ENCODE measurements at regions not wholly inside any gene's neighbourhood (a gene's known extent, or its start where the extent isn't known, plus 50 kb on each side); places are given as distances from the start of the nearest gene placed in this dataset.

DNA sequence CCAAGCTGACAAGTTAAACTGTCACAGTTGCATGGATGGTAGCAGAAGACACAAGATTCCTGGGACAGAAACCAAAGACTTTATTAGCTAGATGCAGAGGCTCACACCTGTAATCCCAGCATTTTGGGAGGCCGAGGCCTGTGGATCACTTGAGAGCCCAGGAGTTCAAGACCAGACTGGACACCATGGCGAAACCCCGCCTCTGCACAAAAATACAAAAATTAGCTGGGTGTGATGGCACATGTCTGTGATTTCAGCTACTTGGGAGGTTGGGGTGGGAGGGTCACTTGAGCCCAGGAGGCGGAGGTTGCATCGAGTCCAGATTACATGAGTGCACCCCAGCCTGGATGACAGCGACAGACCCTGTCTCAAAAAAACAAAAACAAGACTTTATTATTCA is 346.6 kb downstream of the IRS2 start:
- H3K27me3 ChIP-seq (ENCODE audit: control insufficient read depth, insufficient read depth, low read length), result no peaks in the 10 kb centered on the region
- no peaks in the 10 kb centered on the region for H3K36me3 ChIP-seq (ENCODE audit: control insufficient read depth, insufficient read depth, low read length)
- TF ChIP-seq, protein P1, sequence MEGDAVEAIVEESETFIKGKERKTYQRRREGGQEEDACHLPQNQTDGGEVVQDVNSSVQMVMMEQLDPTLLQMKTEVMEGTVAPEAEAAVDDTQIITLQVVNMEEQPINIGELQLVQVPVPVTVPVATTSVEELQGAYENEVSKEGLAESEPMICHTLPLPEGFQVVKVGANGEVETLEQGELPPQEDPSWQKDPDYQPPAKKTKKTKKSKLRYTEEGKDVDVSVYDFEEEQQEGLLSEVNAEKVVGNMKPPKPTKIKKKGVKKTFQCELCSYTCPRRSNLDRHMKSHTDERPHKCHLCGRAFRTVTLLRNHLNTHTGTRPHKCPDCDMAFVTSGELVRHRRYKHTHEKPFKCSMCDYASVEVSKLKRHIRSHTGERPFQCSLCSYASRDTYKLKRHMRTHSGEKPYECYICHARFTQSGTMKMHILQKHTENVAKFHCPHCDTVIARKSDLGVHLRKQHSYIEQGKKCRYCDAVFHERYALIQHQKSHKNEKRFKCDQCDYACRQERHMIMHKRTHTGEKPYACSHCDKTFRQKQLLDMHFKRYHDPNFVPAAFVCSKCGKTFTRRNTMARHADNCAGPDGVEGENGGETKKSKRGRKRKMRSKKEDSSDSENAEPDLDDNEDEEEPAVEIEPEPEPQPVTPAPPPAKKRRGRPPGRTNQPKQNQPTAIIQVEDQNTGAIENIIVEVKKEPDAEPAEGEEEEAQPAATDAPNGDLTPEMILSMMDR (IDR thresholded peaks at IDR 0.05; ENCODE audit: insufficient read depth, low read length, poor library complexity, severe bottlenecking), result no peak
- H3K4me3 ChIP-seq (ENCODE audit: low read depth, low read length), result no peak overlapping the region
- DNase-seq (ENCODE audit: low read depth), result no peak

DNA sequence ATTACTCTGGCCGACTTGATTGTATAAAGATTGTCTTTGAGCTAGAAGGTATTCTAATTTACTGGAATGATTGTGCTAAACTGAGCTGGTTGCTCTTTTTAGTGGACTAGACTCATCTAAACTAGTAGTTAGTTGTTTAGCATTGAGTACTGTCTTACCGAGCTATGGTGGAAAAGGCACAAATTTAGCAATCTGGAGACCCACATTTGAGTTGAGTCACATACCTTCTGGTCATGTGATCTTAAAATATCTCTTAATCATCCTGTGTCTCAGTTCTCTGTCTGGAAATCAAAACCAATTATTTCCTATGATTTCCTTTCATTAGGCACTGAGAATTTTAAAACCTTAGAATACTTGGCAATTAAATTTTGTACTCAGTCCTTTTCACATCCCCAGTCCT is 349.5 kb downstream of the IRS2 start:
- DNase-seq (ENCODE audit: low read depth), result no peak
- TF ChIP-seq, protein P1 (IDR thresholded peaks at IDR 0.05; ENCODE audit: insufficient read depth, low read length, poor library complexity, severe bottlenecking), result no peak
- H3K36me3 ChIP-seq (ENCODE audit: control insufficient read depth, insufficient read depth, low read length), result no peaks in the 10 kb centered on the region
- no peak overlapping the region for H3K4me3 ChIP-seq (ENCODE audit: low read depth, low read length)
- no peaks in the 10 kb centered on the region for H3K27me3 ChIP-seq (ENCODE audit: control insufficient read depth, insufficient read depth, low read length)

DNA sequence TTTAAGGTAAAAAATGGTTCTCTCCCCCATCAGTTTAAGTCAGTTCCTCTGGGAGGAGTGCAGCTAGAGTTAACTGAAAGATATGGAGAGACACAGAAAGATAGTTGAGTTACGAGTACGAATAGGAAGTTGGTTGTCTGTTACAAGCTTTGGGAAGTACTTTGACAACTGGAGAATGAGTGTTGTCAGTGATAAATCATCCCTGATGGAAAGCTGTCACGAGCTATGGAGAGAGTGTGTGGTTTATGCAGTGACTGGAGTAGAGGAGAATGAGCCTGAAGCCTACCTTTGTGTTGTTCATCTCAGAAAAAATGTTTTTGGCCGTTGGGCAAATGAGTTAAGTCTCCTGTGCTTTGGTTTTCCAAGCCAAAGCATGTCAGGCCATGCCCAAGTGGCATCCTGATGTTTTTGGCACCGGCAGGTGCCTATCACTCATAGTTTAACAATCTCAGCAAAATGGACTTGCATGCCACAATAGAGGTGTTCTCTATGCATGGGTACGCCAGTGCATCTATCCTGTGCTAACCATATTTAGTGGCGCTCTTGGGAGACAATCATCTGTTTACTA is 350.2 kb downstream of the IRS2 start:
- no peak for DNase-seq (ENCODE audit: low read depth)
- Histone ChIP-seq H3K4me3 (ENCODE audit: low read depth, low read length) (no peak overlapping the region), H3K27me3 (ENCODE audit: control insufficient read depth, insufficient read depth, low read length) (no peaks in the 10 kb centered on the region), H3K36me3 (ENCODE audit: control insufficient read depth, insufficient read depth, low read length) (no peaks in the 10 kb centered on the region)
- TF ChIP-seq, protein P1 (IDR thresholded peaks at IDR 0.05; ENCODE audit: insufficient read depth, low read length, poor library complexity, severe bottlenecking), result no peak

DNA sequence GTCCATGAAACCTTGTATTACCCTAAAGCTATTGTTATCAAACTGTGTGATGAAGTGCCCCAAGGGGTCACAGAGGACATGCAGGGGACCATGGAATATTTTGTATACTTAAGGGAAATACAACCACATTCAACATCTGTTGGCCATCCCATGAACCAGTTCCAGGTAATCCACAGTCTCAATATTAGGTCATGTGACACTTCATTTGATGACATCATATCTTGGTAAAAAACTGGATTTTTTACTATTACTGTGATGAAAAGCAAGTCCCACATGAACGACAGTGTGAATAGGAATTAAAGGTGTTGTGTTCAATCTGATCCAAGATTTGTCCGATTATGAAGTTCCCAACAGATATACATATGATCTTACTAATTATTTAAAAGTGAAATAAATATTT is 355.2 kb downstream of the IRS2 start:
- no peak for DNase-seq (ENCODE audit: low read depth)
- H3K4me3 ChIP-seq (ENCODE audit: low read depth, low read length), result no peak overlapping the region
- TF ChIP-seq, protein P1 (IDR thresholded peaks at IDR 0.05; ENCODE audit: insufficient read depth, low read length, poor library complexity, severe bottlenecking), result no peak
- H3K36me3 ChIP-seq (ENCODE audit: control insufficient read depth, insufficient read depth, low read length), result no peaks in the 10 kb centered on the region
- H3K27me3 ChIP-seq (ENCODE audit: control insufficient read depth, insufficient read depth, low read length), result no peaks in the 10 kb centered on the region

DNA sequence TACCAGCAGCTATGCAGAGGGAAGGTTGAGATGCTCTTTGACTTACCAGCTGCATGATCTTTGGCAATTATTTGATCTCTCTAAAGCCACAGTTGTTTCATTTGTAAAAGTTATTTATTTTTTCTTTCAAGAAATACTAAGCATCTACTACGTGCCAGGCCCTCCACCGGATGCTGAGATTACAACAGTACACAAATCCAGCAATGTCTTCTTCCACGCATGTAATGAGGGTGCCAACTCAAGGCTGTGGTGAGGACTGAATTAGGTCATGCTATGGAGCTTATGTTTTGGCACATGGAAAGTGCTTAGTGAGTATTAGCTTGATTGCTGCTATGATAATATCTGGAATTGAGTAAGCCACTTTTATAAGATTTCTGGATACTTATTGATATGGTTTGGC is 358.2 kb downstream of the IRS2 start:
- no peaks in the 10 kb centered on the region for H3K36me3 ChIP-seq (ENCODE audit: control insufficient read depth, insufficient read depth, low read length)
- H3K4me3 ChIP-seq (ENCODE audit: low read depth, low read length), result no peak overlapping the region
- TF ChIP-seq, protein P1 (IDR thresholded peaks at IDR 0.05; ENCODE audit: insufficient read depth, low read length, poor library complexity, severe bottlenecking), result no peak
- DNase-seq (ENCODE audit: low read depth), result no peak
- no peaks in the 10 kb centered on the region for H3K27me3 ChIP-seq (ENCODE audit: control insufficient read depth, insufficient read depth, low read length)

DNA sequence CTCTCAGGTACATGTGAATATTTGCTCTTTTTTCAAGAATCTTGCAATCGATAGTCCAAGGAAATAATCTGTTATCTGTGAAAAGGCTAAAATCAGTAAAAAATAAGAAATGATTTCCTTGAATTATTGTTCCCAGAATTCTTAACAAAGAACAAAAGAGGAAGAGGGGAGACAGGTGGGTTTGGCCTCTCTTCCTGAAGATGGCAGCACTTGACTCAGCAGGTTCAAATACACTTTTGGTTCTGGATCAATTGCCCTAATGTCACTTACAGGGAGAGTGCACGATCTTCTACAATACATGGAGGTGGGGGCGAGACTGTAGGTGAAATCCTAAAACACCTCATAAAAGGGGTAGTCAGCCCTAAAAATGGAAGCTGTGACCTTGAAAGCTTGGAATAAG is 358.7 kb downstream of the IRS2 start:
- no peak overlapping the region for H3K4me3 ChIP-seq (ENCODE audit: low read depth, low read length)
- no peaks in the 10 kb centered on the region for H3K27me3 ChIP-seq (ENCODE audit: control insufficient read depth, insufficient read depth, low read length)
- no peak for DNase-seq (ENCODE audit: low read depth)
- H3K36me3 ChIP-seq (ENCODE audit: control insufficient read depth, insufficient read depth, low read length), result no peaks in the 10 kb centered on the region
- TF ChIP-seq, protein P1 (IDR thresholded peaks at IDR 0.05; ENCODE audit: insufficient read depth, low read length, poor library complexity, severe bottlenecking), result no peak
